K562 (cell line): ENCODE measurements at regions not wholly inside any gene's neighbourhood (a gene's known extent, or its start where the extent isn't known, plus 50 kb on each side); places are given as distances from the start of the nearest gene placed in this dataset.

Experiments used
- EZH2 ChIP-seq: IDR thresholded peaks from 2 replicates; pipeline ENCODE4 v1.6.1; 2012; ENCODE audit warnings: low read depth, mild to moderate bottlenecking, inconsistent platforms, low read length, borderline replicate concordance
- JUN ChIP-seq, 2 experiments: sonication (generic) in 1 of 2; formaldehyde crosslinking in 1 of 2; IDR thresholded peaks; 2 replicates each; pipeline versions ENCODE4 v1.6.1 to v1.8.0; 2012 to 2022; ENCODE audit warnings: borderline replicate concordance in 2 of 2, mild to moderate bottlenecking in 2 of 2, improper control_type of control experiment in 1 of 2, low read depth in 1 of 2, low read length in 1 of 2, missing genetic modification reagents in 1 of 2
- JUND ChIP-seq, 2 experiments: IDR thresholded peaks; 2 replicates in 1 of 2; 3 replicates in 1 of 2; pipeline ENCODE4 v1.6.1; 2011; ENCODE audit warnings: borderline replicate concordance in 2 of 2, low read depth in 2 of 2, low read length in 2 of 2, improper control_type of control experiment in 1 of 2, missing biosample characterization in 1 of 2, missing genetic modification characterization in 1 of 2, missing genetic modification reagents in 1 of 2
- SREBF1 ChIP-seq: fragments of 150-350 bp; IDR thresholded peaks from 2 replicates; pipeline ENCODE4 v1.6.1; 2014; ENCODE audit warnings: antibody characterized with exemption, low read depth, low read length, borderline replicate concordance
- ZNF639 ChIP-seq, 2 experiments: fragments of 200-800 bp in 1 of 2; sonication (Bioruptor generic) in 1 of 2; sonication (generic) in 1 of 2; formaldehyde crosslinking in 1 of 2; IDR thresholded peaks in 1 of 2; conservative IDR thresholded peaks in 1 of 2; 2 replicates each; pipeline versions ENCODE4 v1.5.0 to v1.6.1; 2016 to 2020; ENCODE audit warnings: missing compliant biosample characterization in 1 of 2, missing genetic modification characterization in 1 of 2, missing genetic modification reagents in 1 of 2
- TF ChIP-seq, protein P1 (sequence below): fragments of 150-350 bp; IDR thresholded peaks from 2 replicates; pipeline ENCODE4 v1.6.1; 2014; ENCODE audit warnings: low read depth, mild to moderate bottlenecking, low read length, borderline replicate concordance
- TF ChIP-seq, protein P2 (sequence below): fragments of 450-650 bp; formaldehyde crosslinking; IDR thresholded peaks from 2 replicates; pipeline ENCODE4 v1.4.0; 2020; ENCODE audit warnings: mild to moderate bottlenecking, mixed read lengths
- TF ChIP-seq, protein P3 (sequence below): fragments of 450-650 bp; IDR thresholded peaks from 2 replicates; pipeline ENCODE4 v1.6.1; 2017; ENCODE audit warnings: antibody characterized with exemption

DNA sequence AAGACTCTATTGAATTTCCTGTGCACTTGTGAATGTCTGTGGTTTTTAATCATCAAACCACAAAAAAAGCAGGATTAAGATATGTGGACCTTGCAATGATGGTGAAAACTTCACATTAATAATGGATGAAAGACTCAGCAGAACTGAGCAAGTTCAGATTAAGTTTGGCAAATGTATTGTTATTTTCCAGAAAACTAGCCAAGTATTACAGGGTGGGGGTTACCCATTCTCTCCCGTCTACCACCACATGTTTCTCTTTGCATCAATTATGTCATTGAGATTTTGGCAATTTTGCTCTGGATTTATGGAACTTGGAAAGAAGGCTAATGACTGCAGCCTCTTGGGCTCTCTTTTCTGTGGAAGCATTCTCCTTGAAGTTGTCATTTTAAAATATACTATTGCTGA lies 577.1 kb downstream of the ANKRD50 start:
- TF ChIP-seq, protein P1, sequence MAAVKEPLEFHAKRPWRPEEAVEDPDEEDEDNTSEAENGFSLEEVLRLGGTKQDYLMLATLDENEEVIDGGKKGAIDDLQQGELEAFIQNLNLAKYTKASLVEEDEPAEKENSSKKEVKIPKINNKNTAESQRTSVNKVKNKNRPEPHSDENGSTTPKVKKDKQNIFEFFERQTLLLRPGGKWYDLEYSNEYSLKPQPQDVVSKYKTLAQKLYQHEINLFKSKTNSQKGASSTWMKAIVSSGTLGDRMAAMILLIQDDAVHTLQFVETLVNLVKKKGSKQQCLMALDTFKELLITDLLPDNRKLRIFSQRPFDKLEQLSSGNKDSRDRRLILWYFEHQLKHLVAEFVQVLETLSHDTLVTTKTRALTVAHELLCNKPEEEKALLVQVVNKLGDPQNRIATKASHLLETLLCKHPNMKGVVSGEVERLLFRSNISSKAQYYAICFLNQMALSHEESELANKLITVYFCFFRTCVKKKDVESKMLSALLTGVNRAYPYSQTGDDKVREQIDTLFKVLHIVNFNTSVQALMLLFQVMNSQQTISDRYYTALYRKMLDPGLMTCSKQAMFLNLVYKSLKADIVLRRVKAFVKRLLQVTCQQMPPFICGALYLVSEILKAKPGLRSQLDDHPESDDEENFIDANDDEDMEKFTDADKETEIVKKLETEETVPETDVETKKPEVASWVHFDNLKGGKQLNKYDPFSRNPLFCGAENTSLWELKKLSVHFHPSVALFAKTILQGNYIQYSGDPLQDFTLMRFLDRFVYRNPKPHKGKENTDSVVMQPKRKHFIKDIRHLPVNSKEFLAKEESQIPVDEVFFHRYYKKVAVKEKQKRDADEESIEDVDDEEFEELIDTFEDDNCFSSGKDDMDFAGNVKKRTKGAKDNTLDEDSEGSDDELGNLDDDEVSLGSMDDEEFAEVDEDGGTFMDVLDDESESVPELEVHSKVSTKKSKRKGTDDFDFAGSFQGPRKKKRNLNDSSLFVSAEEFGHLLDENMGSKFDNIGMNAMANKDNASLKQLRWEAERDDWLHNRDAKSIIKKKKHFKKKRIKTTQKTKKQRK: no peak
- TF ChIP-seq, protein P2, sequence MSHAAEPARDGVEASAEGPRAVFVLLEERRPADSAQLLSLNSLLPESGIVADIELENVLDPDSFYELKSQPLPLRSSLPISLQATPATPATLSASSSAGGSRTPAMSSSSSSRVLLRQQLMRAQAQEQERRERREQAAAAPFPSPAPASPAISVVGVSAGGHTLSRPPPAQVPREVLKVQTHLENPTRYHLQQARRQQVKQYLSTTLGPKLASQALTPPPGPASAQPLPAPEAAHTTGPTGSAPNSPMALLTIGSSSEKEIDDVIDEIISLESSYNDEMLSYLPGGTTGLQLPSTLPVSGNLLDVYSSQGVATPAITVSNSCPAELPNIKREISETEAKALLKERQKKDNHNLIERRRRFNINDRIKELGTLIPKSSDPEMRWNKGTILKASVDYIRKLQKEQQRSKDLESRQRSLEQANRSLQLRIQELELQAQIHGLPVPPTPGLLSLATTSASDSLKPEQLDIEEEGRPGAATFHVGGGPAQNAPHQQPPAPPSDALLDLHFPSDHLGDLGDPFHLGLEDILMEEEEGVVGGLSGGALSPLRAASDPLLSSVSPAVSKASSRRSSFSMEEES (CRISPR knock-in tag): no peak
- TF ChIP-seq EZH2: no peak
- no peak for TF ChIP-seq ZNF639 (CRISPR knock-in tag; conservative IDR thresholded peaks at IDR 0.05 in 1 of 2, IDR thresholded peaks at IDR 0.05 in 1 of 2)
- TF ChIP-seq JUN (IDR thresholded peaks at IDR 0.05; ENCODE audit: borderline replicate concordance, low read depth, low read length): no peak
- no peak for TF ChIP-seq JUN (CRISPR knock-in tag; IDR thresholded peaks at IDR 0.05; ENCODE audit: borderline replicate concordance)
- TF ChIP-seq, protein P3, sequence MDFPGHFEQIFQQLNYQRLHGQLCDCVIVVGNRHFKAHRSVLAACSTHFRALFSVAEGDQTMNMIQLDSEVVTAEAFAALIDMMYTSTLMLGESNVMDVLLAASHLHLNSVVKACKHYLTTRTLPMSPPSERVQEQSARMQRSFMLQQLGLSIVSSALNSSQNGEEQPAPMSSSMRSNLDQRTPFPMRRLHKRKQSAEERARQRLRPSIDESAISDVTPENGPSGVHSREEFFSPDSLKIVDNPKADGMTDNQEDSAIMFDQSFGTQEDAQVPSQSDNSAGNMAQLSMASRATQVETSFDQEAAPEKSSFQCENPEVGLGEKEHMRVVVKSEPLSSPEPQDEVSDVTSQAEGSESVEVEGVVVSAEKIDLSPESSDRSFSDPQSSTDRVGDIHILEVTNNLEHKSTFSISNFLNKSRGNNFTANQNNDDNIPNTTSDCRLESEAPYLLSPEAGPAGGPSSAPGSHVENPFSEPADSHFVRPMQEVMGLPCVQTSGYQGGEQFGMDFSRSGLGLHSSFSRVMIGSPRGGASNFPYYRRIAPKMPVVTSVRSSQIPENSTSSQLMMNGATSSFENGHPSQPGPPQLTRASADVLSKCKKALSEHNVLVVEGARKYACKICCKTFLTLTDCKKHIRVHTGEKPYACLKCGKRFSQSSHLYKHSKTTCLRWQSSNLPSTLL: no peak
- no peak for TF ChIP-seq SREBF1
- TF ChIP-seq JUND (IDR thresholded peaks at IDR 0.05; ENCODE audit: borderline replicate concordance, low read depth, low read length): no peak
- TF ChIP-seq JUND (tag; IDR thresholded peaks at IDR 0.05; ENCODE audit: borderline replicate concordance, low read depth, low read length): no peak
